Activated T-helper 2 cell treated with anti-CD3 and anti-CD28 coated beads, Interferon-gamma antibody, Interleukin-2, Interleukin-4, amounts not matched to agents 10 μg/mL and 5 μg/mL and 100 μg/mL, durations not matched to agents 14 hours and 24 hours and 36 hours (primary cell): ENCODE measurements at regions not wholly inside any gene's neighbourhood (a gene's known extent, or its start where the extent isn't known, plus 50 kb on each side); places are given as distances from the start of the nearest gene placed in this dataset.

Experiments
- DNase-seq: peaks from one replicate; pipeline ENCODE4 v3.0.0; 2021; ENCODE audit warnings: low spot score
- H3K27ac Mint-ChIP-seq: one replicate; pipeline ENCODE4 v1.8.0; 2021; ENCODE audit warnings: mixed read lengths
- H3K27me3 Mint-ChIP-seq: one replicate; pipeline ENCODE4 v1.8.0; 2021; ENCODE audit warnings: low read depth, mixed read lengths
- H3K36me3 Mint-ChIP-seq: one replicate; pipeline ENCODE4 v1.8.0; 2021; ENCODE audit warnings: low read depth, mixed read lengths
- H3K4me1 Mint-ChIP-seq: one replicate; pipeline ENCODE4 v1.8.0; 2021; ENCODE audit warnings: low read depth, mixed read lengths
- H3K4me3 Mint-ChIP-seq: one replicate; pipeline ENCODE4 v1.8.0; 2021; ENCODE audit warnings: low read depth, mild to moderate bottlenecking, moderate library complexity, mixed read lengths
- H3K9me3 Mint-ChIP-seq: one replicate; pipeline ENCODE4 v1.8.0; 2021; ENCODE audit warnings: mixed read lengths
- intact Hi-C: fragments of 100-400 bp; cut with micrococcal nuclease; formaldehyde crosslinking; loops from one replicate; pipeline ENCODE4 v1.15.1; 2023

DNA sequence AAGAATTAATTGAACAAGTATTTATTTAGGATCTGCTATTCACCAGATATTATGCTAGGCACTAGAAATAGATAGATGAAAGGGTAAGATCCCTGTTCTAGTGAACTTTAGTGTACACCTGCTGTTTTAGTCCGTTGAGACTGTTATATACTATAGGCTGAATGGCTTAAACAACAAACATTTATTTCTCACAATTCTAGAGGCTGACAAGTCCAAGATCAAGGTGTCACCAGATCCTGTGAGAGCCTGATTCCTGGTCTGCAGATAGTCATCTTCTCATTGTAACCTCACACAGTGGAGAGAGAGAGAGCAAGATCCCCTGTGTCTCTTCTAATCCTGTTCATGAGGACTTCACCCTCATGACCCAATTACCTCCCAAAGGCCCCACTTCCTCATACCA, 281.4 kb upstream of the KCNH8 start:
- Mint-ChIP-seq H3K27ac (no peak overlapping the region), H3K36me3 (no peaks in the 10 kb centered on the region), H3K27me3 (peaks cover 2% of the 10 kb centered on the region), H3K9me3 (no peaks in the 10 kb centered on the region), H3K4me3 (no peak overlapping the region), H3K4me1 (peaks cover 26% of the 10 kb centered on the region)
- DNase-seq: no peak
- intact Hi-C loops: no loop called here

DNA sequence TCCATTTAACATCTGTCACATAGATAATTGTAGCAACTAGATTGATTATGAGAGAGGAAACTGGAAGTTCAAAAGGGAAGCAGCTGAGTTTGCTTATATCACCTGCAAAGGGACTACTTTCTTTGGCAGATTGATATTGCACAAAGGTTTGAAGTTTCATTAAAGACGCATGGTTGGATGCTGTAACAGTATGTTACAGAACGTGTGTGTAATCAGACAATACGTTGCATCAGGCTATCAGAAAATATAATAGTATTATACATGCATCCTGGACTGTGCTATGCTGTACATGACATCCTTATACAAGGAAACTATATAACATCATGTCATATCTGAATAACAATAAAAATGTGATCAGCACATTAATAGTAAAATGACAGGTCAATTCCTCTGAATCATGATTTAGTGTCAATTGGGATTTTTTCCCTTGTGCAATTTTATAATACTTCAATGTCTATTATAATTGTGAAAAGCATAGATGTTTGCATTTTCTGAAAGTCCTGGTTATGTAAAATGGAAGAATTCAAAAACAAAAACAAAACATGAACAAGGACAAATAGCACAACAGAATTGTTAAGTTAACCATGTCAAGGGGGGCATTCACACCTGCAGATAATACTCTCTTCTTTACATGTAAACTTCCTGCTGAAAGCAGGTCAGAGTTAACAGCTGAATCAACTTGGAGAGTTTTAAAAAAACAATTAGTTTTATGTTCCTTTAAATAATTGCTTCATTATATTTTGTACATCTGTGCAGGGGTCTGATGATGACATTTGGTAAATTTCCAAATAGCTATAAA, 283.2 kb upstream of the KCNH8 start:
- intact Hi-C loops: no loop called here

DNA sequence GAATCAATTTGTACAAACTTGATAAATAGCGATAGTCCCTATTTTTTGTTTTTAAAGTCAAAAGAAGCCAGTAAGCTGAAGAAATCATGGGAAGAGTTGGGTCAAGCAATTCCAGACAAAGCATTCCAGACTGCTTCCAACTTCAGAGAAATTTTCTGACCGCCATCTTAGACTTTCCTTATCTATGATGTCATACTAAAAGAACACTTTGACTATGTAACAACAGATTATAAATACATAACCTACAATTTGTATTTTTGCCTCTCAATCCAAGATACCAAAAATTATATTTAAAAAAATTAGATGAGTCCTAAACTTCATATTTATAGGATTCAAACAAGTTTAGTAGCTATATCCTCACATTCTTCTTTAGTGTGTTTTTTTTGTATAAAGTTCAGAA, 286.2 kb upstream of the KCNH8 start:
- Mint-ChIP-seq H3K36me3 (no peaks in the 10 kb centered on the region), H3K27ac (no peak overlapping the region), H3K27me3 (peaks cover 2% of the 10 kb centered on the region), H3K4me1 (no peaks in the 10 kb centered on the region), H3K4me3 (no peak overlapping the region), H3K9me3 (no peaks in the 10 kb centered on the region)
- no peak for DNase-seq
- intact Hi-C loops: no loop called here

More for the DNA sequence above, 283.2 kb upstream of the KCNH8 start:
- peaks cover 2% of the 10 kb centered on the region for H3K27me3 Mint-ChIP-seq
- H3K4me3 Mint-ChIP-seq: no peak overlapping the region
- no peak overlapping the region for H3K27ac Mint-ChIP-seq
- no peaks in the 10 kb centered on the region for H3K36me3 Mint-ChIP-seq
- H3K9me3 Mint-ChIP-seq: no peaks in the 10 kb centered on the region
- peaks cover 16% of the 10 kb centered on the region for H3K4me1 Mint-ChIP-seq
- no peak for DNase-seq

DNA sequence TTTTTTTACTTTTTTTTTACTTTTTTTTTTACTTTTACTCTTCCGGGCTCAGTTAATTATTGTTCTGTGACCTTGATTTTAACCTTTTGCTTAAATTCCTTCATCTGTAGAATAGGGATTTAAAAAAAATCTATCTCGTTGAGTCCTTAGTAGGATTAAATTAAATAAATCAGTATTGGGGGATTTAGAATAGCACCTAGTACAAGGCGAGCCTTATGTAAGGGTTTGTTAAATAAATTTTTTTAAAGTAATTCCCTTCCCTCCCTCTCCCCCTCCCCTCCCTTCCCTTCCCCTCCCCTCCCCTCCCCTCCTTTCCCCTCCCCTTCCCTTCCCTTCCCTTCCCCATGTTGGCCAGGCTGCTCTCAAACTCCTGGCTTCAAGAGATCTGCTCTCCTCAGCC, 287.2 kb upstream of the KCNH8 start:
- intact Hi-C loops: no loop called here
- H3K9me3 Mint-ChIP-seq: no peaks in the 10 kb centered on the region
- peaks cover 2% of the 10 kb centered on the region for H3K27me3 Mint-ChIP-seq
- no peaks in the 10 kb centered on the region for H3K4me1 Mint-ChIP-seq
- no peak overlapping the region for H3K4me3 Mint-ChIP-seq
- H3K36me3 Mint-ChIP-seq: no peaks in the 10 kb centered on the region
- no peak overlapping the region for H3K27ac Mint-ChIP-seq
- no peak for DNase-seq

DNA sequence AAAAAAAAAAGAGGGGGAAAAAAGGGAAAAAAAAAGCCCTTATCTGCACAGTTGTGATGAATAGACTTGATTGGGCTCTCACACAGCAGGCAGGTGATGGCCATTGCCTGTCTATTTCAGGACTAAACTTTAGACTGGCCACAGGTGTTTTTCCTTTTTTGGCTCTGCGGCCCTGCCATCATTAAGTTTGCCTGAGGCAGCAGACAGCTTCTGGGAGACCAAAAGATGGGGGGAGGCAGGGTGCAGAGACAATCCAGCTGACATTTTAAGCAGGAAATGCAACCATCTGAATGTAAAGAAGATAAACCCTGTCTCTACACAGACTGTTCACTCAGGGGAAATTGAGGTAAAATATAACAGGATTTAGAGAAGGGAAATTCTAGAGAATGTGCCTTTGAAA, 295.0 kb upstream of the KCNH8 start:
- Mint-ChIP-seq H3K36me3 (no peaks in the 10 kb centered on the region), H3K27ac (no peak overlapping the region), H3K4me3 (no peak overlapping the region), H3K4me1 (no peaks in the 10 kb centered on the region), H3K27me3 (no peaks in the 10 kb centered on the region), H3K9me3 (no peaks in the 10 kb centered on the region)
- no peak for DNase-seq
- intact Hi-C loops: no loop called here

DNA sequence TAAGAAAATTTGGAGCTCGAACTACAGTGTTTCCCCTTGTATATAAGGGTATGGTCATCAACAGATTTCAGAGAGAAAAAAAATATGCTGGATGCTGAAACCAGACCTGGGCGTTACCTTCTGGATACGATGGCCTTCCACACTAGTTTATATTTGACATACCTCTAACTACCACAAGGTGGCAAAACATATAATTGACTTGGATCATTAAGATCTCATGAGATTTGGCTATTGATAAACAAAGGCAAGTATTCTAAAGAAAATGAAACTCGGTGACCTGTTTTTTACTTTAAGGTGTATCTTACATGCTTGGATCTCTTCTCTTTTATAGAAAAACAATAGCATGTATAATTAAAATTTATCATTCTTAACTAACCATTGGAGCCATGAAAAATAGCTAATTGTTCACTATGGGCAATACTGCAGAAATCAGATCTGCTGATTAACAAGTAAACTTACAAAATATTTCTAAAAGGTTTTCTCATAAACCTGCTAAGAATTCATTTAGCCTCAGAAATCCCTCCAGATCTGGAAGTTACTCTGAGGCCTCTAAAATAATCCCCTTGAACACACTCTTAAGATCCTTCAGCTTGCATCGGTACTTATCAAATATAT, 300.6 kb upstream of the KCNH8 start:
- H3K27me3 Mint-ChIP-seq: no peaks in the 10 kb centered on the region
- intact Hi-C loops: loop anchor here (1.0 kb wide), 1 partner anchor 141 kb away; no protein-coding TSS in a partner anchor
- no peak overlapping the region for H3K4me3 Mint-ChIP-seq
- no peaks in the 10 kb centered on the region for H3K9me3 Mint-ChIP-seq
- H3K4me1 Mint-ChIP-seq: peaks cover 18% of the 10 kb centered on the region
- H3K27ac Mint-ChIP-seq: no peak overlapping the region
- DNase-seq: no peak
- H3K36me3 Mint-ChIP-seq: no peaks in the 10 kb centered on the region

DNA sequence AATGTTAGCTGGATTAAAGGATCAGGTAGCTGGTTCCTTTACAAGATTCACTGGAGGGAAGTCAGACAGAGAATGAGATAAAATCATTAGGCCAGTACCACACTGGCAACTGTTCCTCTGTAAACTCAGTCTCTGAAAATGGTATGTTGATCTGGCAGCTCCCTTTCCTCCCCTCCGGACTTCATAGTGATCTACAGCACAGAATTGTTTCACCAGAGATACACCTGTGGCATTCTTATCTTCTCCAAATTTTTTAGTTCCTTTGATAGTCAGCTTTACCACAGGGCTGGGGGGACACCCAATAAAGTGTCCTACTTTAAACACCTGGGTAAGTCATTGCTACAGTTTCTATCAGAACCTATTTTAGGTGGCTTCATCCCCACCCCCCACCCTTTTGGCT, 304.3 kb upstream of the KCNH8 start:
- no peak overlapping the region for H3K4me3 Mint-ChIP-seq
- H3K27ac Mint-ChIP-seq: no peak overlapping the region
- no peaks in the 10 kb centered on the region for H3K27me3 Mint-ChIP-seq
- intact Hi-C loops: no loop called here
- H3K9me3 Mint-ChIP-seq: no peaks in the 10 kb centered on the region
- no peaks in the 10 kb centered on the region for H3K36me3 Mint-ChIP-seq
- H3K4me1 Mint-ChIP-seq: peaks cover 20% of the 10 kb centered on the region
- no peak for DNase-seq

DNA sequence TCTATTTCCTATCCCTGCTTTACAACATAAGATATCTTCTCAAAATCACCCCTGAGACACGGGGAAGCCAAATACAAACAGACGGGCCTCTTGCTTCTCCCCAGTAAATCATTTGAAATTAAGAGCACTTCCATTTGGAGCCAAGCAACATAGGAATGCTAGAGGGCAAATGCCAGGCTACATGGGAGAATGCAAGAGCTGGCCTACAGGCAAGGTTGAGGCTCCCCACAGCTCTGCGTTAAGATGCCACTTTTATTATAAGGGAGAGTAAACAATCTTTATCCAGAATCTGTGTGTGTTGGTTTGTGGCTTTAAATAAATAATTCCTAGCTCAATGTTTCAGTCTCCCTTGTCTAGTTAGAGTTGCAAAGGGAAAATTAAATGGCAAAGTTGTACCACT, 305.1 kb upstream of the KCNH8 start:
- H3K9me3 Mint-ChIP-seq: no peaks in the 10 kb centered on the region
- no peak overlapping the region for H3K4me3 Mint-ChIP-seq
- no peak for DNase-seq
- H3K4me1 Mint-ChIP-seq: peaks cover 20% of the 10 kb centered on the region
- H3K27me3 Mint-ChIP-seq: no peaks in the 10 kb centered on the region
- intact Hi-C loops: no loop called here
- H3K36me3 Mint-ChIP-seq: no peaks in the 10 kb centered on the region
- no peak overlapping the region for H3K27ac Mint-ChIP-seq

DNA sequence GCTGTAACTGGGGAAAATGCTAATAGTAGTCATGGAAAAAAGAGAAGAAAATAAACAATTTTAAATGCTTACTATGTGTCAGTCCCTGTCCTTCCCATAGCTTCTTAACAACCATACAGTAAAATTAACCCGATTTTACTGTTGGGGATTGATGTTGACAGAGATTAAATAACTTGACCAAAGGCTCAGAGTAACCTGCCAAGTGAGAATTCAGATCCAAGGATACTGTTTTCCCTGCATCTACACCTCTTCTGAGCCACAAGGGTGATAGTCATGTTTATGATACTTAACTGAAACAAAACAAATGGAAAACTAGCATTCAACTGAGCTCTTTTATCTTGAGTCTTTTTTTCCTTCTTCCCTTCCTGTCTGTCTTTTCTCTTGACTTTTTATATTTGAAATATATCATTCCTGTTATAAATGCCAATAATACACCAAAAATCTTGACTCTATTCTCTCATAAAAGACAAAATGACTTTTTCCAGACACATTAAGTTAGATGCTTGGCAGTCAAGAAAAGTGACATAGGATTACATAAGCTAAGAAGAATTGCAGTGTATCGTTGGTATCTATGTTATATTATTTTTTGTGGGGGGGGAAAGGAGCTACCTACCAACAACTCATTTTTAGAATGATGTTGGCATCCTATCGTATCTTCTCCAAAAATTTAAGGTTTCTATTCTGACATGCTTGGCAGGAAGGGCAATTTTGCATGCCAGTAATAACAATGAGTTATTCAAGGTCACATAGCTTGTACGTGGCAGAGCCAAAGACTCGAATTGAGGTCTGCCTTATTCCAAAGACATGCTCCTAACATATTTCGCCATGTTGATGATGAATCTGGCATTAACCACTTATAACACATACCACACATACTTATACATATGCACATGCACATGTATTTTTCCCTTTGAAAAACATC, 306.6 kb upstream of the KCNH8 start:
- Mint-ChIP-seq H3K9me3 (no peaks in the 10 kb centered on the region), H3K27ac (no peak overlapping the region), H3K4me3 (no peak overlapping the region), H3K27me3 (no peaks in the 10 kb centered on the region), H3K4me1 (peaks cover 22% of the 10 kb centered on the region), H3K36me3 (no peaks in the 10 kb centered on the region)
- intact Hi-C loops: no loop called here
- DNase-seq: no peak

DNA sequence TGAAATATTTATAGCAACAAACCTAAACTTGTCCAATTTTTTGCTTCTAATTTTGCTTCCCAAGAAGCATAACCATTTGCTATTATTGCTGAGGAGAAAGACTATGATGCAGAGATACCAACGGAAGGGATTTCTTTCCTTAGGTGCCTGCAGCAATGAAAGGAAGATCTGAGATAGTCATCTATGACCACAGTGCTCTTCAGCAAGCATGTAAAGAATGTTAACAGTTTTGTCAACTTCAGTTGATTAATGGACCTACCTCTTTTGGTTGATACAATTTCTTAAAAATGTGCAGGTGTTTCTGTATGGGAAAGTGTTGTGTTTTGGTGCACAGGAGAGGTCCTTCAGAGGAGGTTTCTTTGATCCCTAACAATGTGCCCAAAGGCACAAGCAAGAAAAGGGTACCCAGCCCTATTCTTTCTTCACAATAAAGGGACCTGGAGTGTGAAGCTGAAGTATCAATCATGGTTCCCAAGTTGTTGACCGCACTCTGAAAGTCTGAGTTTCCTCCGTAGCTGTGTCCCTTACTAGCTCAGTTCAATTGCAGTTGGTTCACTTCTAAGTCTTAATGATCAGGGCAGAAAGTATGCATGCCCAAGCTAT, 307.7 kb upstream of the KCNH8 start:
- Mint-ChIP-seq H3K27ac (no peak overlapping the region), H3K36me3 (no peaks in the 10 kb centered on the region), H3K9me3 (no peaks in the 10 kb centered on the region), H3K27me3 (no peaks in the 10 kb centered on the region), H3K4me3 (no peak overlapping the region), H3K4me1 (peaks cover 30% of the 10 kb centered on the region)
- intact Hi-C loops: no loop called here
- DNase-seq: no peak

DNA sequence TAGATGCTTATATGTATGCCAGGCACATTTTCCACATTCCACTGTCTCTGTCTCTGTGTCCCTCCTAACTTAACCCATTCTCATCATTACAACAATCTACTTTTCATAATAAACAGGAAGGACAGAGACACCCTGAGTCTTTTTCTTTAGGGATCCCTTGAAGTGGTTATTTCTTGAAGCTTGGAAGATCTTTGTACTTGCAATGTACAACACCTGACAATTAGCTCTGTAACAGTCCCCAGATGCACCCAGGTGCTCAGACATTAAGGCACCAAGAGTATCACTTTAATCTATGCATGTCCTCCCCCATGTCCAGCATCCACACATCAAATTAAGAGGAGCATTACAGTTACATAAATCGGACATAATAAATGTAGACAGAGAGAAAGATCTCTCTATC, 309.6 kb upstream of the KCNH8 start:
- intact Hi-C loops: no loop called here
- no peak overlapping the region for H3K27ac Mint-ChIP-seq
- no peaks in the 10 kb centered on the region for H3K9me3 Mint-ChIP-seq

DNA sequence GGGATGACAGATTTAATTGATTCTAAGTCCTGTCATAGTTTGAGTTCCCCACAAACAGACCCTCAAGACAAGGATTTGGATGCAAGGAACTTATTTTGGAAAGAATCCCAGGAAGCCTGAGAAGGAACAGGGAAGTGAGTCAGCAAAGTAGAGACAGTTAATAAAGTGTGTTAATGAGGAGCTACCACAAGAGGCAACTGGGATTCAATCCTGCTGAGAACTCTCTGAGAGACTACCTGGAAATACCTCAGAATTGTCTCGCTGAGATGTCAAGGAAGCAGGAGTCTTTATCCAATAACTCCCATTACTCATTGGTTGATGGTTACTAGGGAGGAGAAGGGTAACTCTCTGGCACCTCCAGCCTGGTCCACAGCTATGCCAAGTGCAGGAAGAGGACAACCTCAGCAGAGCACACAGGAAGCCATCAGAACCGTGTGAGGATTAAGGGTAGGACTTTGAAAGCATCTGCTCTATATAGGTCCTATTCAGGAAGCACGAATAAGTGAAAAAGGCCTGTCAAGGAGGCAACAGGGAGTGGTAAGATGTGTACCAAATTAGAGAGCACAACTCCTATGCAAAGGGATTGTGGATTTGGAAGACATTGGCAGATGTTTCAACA, 311.1 kb upstream of the KCNH8 start:
- intact Hi-C loops: no loop called here
- Mint-ChIP-seq H3K4me1 (peaks cover 18% of the 10 kb centered on the region), H3K27me3 (no peaks in the 10 kb centered on the region), H3K4me3 (no peak overlapping the region), H3K9me3 (no peaks in the 10 kb centered on the region), H3K27ac (no peak overlapping the region), H3K36me3 (no peaks in the 10 kb centered on the region)
- no peak for DNase-seq

More for the DNA sequence above, 309.6 kb upstream of the KCNH8 start:
- H3K27me3 Mint-ChIP-seq: no peaks in the 10 kb centered on the region
- no peaks in the 10 kb centered on the region for H3K36me3 Mint-ChIP-seq
- H3K4me1 Mint-ChIP-seq: peaks cover 20% of the 10 kb centered on the region
- no peak for DNase-seq
- no peak overlapping the region for H3K4me3 Mint-ChIP-seq
